ENCODE measurements at regions not wholly inside any gene's neighbourhood (a gene's known extent, or its start where the extent isn't known, plus 50 kb on each side); places are given as distances from the start of the nearest gene placed in this dataset.

DNA sequence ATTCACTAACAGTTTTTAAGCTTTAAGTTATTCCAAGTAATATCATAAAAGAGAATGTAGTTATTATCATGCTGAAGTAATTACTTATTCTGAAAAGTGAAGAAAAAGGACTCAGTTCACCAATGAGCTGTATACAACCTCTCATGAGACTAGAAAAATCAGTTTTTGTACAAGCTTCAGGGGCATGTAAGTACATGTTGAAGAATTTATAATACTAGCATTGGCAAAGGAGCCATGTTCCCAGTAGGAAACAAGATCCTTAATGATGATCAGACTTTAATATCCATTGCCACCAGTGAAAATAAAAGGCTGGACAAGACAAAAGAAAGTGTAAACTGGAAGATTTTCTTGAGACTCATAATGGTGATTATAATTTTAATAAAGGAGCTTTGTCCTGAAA is 532.8 kb downstream of the PLOD2 start:
- TF ChIP-seq EZH2phosphoT487 (IDR thresholded peaks at IDR 0.05; ENCODE audit: unreplicated experiment) (no peak), POLR2AphosphoS5 (IDR thresholded peaks at IDR 0.05; ENCODE audit: low read depth) (no peak), ZNF114 (CRISPR knock-in tag; IDR thresholded peaks at IDR 0.05) (no peak), EZH2 (IDR thresholded peaks at IDR 0.05; ENCODE audit: low read depth, unreplicated experiment) (no peak), CREB1 (CRISPR knock-in tag; IDR thresholded peaks at IDR 0.05; ENCODE audit: low read depth) (no peak), JUNB (IDR thresholded peaks at IDR 0.05; ENCODE audit: unreplicated experiment) (no peak), NANOG (IDR thresholded peaks at IDR 0.05; ENCODE audit: borderline replicate concordance) (no peak), STAT1 (IDR thresholded peaks at IDR 0.05; ENCODE audit: unreplicated experiment) (no peak), ZNF331 (CRISPR knock-in tag; IDR thresholded peaks at IDR 0.05; ENCODE audit: low read depth) (no peak)
- TF ChIP-seq, protein P1, sequence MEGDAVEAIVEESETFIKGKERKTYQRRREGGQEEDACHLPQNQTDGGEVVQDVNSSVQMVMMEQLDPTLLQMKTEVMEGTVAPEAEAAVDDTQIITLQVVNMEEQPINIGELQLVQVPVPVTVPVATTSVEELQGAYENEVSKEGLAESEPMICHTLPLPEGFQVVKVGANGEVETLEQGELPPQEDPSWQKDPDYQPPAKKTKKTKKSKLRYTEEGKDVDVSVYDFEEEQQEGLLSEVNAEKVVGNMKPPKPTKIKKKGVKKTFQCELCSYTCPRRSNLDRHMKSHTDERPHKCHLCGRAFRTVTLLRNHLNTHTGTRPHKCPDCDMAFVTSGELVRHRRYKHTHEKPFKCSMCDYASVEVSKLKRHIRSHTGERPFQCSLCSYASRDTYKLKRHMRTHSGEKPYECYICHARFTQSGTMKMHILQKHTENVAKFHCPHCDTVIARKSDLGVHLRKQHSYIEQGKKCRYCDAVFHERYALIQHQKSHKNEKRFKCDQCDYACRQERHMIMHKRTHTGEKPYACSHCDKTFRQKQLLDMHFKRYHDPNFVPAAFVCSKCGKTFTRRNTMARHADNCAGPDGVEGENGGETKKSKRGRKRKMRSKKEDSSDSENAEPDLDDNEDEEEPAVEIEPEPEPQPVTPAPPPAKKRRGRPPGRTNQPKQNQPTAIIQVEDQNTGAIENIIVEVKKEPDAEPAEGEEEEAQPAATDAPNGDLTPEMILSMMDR (conservative IDR thresholded peaks at IDR 0.05; ENCODE audit: low read depth in 2 of 2), result no peak
- TF ChIP-seq, protein P2, sequence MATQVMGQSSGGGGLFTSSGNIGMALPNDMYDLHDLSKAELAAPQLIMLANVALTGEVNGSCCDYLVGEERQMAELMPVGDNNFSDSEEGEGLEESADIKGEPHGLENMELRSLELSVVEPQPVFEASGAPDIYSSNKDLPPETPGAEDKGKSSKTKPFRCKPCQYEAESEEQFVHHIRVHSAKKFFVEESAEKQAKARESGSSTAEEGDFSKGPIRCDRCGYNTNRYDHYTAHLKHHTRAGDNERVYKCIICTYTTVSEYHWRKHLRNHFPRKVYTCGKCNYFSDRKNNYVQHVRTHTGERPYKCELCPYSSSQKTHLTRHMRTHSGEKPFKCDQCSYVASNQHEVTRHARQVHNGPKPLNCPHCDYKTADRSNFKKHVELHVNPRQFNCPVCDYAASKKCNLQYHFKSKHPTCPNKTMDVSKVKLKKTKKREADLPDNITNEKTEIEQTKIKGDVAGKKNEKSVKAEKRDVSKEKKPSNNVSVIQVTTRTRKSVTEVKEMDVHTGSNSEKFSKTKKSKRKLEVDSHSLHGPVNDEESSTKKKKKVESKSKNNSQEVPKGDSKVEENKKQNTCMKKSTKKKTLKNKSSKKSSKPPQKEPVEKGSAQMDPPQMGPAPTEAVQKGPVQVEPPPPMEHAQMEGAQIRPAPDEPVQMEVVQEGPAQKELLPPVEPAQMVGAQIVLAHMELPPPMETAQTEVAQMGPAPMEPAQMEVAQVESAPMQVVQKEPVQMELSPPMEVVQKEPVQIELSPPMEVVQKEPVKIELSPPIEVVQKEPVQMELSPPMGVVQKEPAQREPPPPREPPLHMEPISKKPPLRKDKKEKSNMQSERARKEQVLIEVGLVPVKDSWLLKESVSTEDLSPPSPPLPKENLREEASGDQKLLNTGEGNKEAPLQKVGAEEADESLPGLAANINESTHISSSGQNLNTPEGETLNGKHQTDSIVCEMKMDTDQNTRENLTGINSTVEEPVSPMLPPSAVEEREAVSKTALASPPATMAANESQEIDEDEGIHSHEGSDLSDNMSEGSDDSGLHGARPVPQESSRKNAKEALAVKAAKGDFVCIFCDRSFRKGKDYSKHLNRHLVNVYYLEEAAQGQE (IDR thresholded peaks at IDR 0.05; ENCODE audit: unreplicated experiment), result no peak
- TF ChIP-seq, protein P3, sequence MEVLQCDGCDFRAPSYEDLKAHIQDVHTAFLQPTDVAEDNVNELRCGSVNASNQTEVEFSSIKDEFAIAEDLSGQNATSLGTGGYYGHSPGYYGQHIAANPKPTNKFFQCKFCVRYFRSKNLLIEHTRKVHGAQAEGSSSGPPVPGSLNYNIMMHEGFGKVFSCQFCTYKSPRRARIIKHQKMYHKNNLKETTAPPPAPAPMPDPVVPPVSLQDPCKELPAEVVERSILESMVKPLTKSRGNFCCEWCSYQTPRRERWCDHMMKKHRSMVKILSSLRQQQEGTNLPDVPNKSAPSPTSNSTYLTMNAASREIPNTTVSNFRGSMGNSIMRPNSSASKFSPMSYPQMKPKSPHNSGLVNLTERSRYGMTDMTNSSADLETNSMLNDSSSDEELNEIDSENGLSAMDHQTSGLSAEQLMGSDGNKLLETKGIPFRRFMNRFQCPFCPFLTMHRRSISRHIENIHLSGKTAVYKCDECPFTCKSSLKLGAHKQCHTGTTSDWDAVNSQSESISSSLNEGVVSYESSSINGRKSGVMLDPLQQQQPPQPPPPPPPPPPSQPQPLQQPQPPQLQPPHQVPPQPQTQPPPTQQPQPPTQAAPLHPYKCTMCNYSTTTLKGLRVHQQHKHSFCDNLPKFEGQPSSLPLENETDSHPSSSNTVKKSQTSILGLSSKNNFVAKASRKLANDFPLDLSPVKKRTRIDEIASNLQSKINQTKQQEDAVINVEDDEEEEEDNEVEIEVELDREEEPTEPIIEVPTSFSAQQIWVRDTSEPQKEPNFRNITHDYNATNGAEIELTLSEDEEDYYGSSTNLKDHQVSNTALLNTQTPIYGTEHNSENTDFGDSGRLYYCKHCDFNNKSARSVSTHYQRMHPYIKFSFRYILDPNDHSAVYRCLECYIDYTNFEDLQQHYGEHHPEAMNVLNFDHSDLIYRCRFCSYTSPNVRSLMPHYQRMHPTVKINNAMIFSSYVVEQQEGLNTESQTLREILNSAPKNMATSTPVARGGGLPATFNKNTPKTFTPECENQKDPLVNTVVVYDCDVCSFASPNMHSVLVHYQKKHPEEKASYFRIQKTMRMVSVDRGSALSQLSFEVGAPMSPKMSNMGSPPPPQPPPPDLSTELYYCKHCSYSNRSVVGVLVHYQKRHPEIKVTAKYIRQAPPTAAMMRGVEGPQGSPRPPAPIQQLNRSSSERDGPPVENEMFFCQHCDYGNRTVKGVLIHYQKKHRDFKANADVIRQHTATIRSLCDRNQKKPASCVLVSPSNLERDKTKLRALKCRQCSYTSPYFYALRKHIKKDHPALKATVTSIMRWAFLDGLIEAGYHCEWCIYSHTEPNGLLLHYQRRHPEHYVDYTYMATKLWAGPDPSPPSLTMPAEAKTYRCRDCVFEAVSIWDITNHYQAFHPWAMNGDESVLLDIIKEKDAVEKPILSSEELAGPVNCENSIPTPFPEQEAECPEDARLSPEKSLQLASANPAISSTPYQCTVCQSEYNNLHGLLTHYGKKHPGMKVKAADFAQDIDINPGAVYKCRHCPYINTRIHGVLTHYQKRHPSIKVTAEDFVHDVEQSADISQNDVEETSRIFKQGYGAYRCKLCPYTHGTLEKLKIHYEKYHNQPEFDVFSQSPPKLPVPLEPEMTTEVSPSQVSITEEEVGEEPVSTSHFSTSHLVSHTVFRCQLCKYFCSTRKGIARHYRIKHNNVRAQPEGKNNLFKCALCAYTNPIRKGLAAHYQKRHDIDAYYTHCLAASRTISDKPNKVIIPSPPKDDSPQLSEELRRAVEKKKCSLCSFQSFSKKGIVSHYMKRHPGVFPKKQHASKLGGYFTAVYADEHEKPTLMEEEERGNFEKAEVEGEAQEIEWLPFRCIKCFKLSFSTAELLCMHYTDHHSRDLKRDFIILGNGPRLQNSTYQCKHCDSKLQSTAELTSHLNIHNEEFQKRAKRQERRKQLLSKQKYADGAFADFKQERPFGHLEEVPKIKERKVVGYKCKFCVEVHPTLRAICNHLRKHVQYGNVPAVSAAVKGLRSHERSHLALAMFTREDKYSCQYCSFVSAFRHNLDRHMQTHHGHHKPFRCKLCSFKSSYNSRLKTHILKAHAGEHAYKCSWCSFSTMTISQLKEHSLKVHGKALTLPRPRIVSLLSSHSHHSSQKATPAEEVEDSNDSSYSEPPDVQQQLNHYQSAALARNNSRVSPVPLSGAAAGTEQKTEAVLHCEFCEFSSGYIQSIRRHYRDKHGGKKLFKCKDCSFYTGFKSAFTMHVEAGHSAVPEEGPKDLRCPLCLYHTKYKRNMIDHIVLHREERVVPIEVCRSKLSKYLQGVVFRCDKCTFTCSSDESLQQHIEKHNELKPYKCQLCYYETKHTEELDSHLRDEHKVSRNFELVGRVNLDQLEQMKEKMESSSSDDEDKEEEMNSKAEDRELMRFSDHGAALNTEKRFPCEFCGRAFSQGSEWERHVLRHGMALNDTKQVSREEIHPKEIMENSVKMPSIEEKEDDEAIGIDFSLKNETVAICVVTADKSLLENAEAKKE (CRISPR knock-in tag; IDR thresholded peaks at IDR 0.05), result no peak
- TF ChIP-seq, protein P4, sequence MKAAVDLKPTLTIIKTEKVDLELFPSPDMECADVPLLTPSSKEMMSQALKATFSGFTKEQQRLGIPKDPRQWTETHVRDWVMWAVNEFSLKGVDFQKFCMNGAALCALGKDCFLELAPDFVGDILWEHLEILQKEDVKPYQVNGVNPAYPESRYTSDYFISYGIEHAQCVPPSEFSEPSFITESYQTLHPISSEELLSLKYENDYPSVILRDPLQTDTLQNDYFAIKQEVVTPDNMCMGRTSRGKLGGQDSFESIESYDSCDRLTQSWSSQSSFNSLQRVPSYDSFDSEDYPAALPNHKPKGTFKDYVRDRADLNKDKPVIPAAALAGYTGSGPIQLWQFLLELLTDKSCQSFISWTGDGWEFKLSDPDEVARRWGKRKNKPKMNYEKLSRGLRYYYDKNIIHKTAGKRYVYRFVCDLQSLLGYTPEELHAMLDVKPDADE (IDR thresholded peaks at IDR 0.05), result no peak
